GM12874 (cell line): ENCODE measurements at regions not wholly inside any gene's neighbourhood (a gene's known extent, or its start where the extent isn't known, plus 50 kb on each side); places are given as distances from the start of the nearest gene placed in this dataset.

Experiments used
- TF ChIP-seq, protein P1 (sequence below): IDR thresholded peaks from 2 replicates; pipeline ENCODE4 v1.5.1; 2011; ENCODE audit warnings: low read depth, mild to moderate bottlenecking, control low read depth, low read length, moderate library complexity; ENCODE audit not compliant: insufficient read depth

DNA sequence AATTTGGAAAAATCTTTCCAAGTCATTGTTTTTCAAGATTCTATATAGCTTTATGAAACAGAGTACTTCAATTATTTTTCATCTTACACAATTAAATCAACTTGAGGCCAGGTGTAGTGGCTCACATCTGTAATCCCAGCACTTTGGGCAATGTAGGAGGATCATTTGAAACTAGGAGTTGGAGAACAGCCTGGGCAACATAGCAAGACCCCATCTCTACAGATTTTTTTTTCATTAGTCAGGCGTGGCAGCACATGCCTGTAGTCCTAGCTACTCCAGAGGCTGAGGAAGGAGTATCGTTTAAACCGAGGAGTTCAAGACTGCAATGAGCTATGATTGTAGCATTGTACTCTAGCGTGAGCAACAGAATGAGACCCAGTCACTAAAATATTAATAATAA is 72.9 kb downstream of the BMP4 start:
- TF ChIP-seq, protein P1, sequence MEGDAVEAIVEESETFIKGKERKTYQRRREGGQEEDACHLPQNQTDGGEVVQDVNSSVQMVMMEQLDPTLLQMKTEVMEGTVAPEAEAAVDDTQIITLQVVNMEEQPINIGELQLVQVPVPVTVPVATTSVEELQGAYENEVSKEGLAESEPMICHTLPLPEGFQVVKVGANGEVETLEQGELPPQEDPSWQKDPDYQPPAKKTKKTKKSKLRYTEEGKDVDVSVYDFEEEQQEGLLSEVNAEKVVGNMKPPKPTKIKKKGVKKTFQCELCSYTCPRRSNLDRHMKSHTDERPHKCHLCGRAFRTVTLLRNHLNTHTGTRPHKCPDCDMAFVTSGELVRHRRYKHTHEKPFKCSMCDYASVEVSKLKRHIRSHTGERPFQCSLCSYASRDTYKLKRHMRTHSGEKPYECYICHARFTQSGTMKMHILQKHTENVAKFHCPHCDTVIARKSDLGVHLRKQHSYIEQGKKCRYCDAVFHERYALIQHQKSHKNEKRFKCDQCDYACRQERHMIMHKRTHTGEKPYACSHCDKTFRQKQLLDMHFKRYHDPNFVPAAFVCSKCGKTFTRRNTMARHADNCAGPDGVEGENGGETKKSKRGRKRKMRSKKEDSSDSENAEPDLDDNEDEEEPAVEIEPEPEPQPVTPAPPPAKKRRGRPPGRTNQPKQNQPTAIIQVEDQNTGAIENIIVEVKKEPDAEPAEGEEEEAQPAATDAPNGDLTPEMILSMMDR, result no peak

DNA sequence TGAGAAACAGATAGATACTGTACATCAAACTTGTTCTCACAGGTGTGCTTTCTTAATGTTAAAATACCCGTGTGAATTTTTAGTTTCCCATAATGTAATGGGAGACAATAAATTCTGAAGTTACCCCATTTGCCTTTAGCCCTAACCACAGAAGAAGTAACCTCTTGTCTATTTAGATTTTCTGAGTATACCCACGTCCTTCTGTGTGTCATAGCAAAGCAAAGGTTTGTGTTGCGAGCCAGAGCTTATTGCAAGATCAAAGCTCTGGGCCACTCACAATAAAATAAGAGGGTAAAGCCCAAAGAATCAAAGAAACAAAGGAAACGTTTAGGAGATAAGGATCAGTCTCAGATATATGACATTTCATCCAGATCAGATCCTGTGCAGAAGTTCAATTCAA is 73.9 kb downstream of the BMP4 start:
- TF ChIP-seq, protein P1, result no peak

DNA sequence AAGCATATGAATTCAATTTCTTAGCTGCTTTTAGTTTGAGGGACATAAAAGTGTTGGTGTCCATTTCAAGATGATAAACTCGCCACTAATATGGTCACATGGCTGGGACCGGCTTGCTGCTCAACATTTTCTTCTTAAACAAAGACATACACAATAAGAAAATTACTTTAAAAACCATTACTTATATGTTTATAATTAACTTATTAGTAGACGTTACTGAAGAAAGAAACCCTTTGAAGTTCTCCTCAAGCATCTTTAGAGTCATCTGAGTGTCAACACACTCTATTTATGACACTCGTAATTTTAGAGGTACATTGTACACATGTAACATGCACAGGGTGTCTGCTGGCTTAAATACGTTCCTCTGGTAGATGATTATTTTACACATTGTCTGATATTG is 74.7 kb downstream of the BMP4 start:
- TF ChIP-seq, protein P1, result no peak

DNA sequence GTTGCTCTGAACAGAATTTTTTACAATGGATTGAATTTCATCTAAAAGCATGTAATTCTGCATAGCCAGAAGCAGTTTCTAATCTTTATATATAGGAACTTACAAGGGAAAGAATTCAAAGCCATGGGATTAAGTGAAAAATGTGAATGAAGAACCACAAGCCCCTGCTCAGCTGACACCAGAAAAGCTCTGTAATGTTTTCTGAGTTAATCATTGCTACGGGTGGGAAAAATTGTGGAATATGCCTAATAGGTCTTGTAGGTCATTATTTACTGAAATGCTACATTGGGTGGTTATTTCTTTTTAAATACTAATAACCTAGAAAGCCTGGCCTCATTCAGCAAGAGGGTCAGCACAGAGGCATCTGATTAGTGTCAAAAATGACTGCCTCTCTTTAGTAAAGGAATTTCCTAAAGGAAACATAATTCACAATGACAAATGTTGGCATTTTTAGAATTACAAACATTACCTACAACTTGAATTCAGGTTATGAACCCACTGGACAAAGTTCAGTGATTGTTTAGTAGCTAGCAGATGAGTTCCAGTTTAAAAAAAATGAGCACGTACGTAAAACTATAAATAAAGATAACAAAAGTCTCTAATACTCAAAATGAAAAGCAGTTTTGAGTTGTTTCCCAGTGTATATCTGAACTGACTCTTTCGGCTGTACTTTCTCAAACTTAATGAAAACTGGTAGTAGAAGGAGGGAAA is 75.3 kb downstream of the BMP4 start:
- TF ChIP-seq, protein P1, result no peak

DNA sequence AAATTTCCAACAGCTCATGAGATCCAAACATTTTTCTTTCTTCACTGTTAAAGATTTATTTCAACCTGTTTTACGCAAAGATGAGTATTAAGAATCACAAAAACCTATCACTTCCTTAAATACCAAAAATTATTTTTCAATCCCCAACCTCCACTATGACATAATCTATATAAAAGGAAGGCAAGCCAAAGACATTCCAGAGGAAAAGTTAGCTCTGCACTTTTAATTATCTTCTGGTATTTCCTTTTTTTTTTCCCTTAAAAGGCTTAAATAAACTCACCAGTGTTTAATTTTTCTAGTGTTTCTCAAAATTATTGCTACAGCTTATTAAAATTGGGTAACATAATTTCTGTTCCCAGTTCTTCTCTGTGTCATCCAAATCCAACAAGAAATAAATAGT is 75.9 kb downstream of the BMP4 start:
- TF ChIP-seq, protein P1, result no peak

DNA sequence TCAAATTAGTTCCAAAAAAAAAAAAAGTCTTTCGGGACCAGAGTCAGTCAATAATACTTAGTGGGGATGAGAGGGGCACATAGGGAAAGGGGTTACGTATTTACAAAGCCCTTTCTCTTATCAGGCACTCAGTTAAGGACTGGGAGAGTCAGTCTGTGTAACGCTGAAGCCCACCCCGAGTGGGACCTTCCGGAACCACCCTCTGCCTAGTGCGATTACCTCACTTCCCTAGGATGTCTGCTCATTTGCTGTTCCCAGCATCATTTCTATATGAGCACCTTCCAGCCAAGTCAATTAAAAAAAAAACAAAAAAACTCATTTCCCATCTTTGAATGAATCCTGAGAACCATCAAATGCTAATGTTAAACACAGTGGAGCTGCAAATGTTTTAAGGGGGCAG is 76.9 kb downstream of the BMP4 start:
- TF ChIP-seq, protein P1, result no peak

DNA sequence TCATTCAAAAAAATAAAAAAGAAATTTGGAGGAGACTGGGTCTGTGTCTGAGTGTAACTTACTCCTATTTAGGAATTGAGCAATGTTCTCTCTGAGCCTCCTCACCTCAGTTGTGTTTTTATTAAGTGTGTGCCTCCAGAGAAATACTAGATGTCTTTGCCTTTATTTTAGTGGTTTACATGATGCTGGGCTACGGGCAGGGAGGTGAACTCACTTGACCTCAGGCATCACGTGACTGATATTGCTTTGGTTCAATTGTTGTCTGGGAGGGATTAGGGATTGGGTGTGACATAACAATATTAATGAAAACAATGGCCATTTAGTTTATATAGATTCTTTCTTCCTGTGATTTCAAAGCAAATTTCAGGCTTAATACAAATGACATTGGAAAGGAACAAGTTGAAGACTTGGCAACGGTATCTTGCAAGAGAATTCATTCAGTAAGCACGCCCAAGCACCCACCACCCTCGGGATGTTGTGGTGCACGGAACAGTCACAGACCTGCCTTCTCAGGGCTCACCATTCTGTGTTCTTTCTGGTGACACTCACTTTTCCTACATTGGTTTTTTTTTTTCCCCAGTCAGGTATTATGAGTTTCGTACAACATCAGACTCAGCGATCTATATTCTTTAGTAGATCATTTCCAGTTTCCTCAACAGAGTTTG is 77.5 kb downstream of the BMP4 start:
- TF ChIP-seq, protein P1, result no peak
